Nephron progenitor cell (in vitro differentiated cells): ENCODE measurements at regions not wholly inside any gene's neighbourhood (a gene's known extent, or its start where the extent isn't known, plus 50 kb on each side); places are given as distances from the start of the nearest gene placed in this dataset.

Source experiments
- DNase-seq: peaks from one replicate; pipeline ENCODE4 v3.0.0; 2021
- H3K27ac Mint-ChIP-seq: 2 replicates; pipeline ENCODE4 v1.8.0; 2021; ENCODE audit warnings: mild to moderate bottlenecking, moderate library complexity, mixed read lengths
- H3K27me3 Mint-ChIP-seq: 2 replicates; pipeline ENCODE4 v1.8.0; 2021; ENCODE audit warnings: mild to moderate bottlenecking, low read depth, mixed read lengths; ENCODE audit not compliant: poor library complexity
- H3K36me3 Mint-ChIP-seq: 2 replicates; pipeline ENCODE4 v1.8.0; 2021; ENCODE audit warnings: low read depth, mixed read lengths
- H3K4me1 Mint-ChIP-seq: 2 replicates; pipeline ENCODE4 v1.8.0; 2021; ENCODE audit warnings: mixed read lengths
- H3K4me3 Mint-ChIP-seq: 2 replicates; pipeline ENCODE4 v1.8.0; 2021; ENCODE audit warnings: mild to moderate bottlenecking, moderate library complexity, mixed read lengths
- H3K9me3 Mint-ChIP-seq: 2 replicates; pipeline ENCODE4 v1.8.0; 2021; ENCODE audit warnings: mild to moderate bottlenecking, moderate library complexity, mixed read lengths
- CTCF ChIP-seq: fragments of 200-600 bp; sonication (generic); IDR thresholded peaks from 2 replicates; pipeline ENCODE4 v1.5.0; 2021; ENCODE audit warnings: antibody characterized with exemption

GRCh38 chr12:23426328-23426727, 523.1 kb downstream of the SOX5 start:
- Mint-ChIP-seq H3K9me3 (no peaks in the 10 kb centered on the region), H3K36me3 (no peaks in the 10 kb centered on the region), H3K4me1 (no peaks in the 10 kb centered on the region), H3K4me3 (no peak overlapping the region), H3K27me3 (no peaks in the 10 kb centered on the region), H3K27ac (no peak overlapping the region)
- no peak for DNase-seq
- TF ChIP-seq CTCF = no peak

GRCh38 chr12:23428758-23429157, 520.7 kb downstream of the SOX5 start:
- TF ChIP-seq CTCF = no peak

GRCh38 chr12:23431006-23431405, 518.5 kb downstream of the SOX5 start:
- Mint-ChIP-seq H3K4me3 (no peak overlapping the region), H3K9me3 (no peaks in the 10 kb centered on the region), H3K27me3 (no peaks in the 10 kb centered on the region), H3K36me3 (no peaks in the 10 kb centered on the region), H3K27ac (no peak overlapping the region), H3K4me1 (no peaks in the 10 kb centered on the region)
- DNase-seq = no peak
- no peak for TF ChIP-seq CTCF

More at GRCh38 chr12:23428758-23429157, 520.7 kb downstream of the SOX5 start:
- H3K27ac Mint-ChIP-seq = no peak overlapping the region
- H3K36me3 Mint-ChIP-seq = no peaks in the 10 kb centered on the region
- DNase-seq = no peak
- no peak overlapping the region for H3K4me3 Mint-ChIP-seq
- no peaks in the 10 kb centered on the region for H3K9me3 Mint-ChIP-seq
- no peaks in the 10 kb centered on the region for H3K4me1 Mint-ChIP-seq
- H3K27me3 Mint-ChIP-seq = no peaks in the 10 kb centered on the region

- no peak for DNase-seq
- Mint-ChIP-seq H3K36me3 (no peaks in the 10 kb centered on the region), H3K27ac (no peak overlapping the region), H3K9me3 (peaks cover 6% of the 10 kb centered on the region), H3K4me1 (no peaks in the 10 kb centered on the region), H3K4me3 (no peak overlapping the region), H3K27me3 (no peaks in the 10 kb centered on the region)
- TF ChIP-seq CTCF = no peak
Observed at GRCh38 chr12:23433121-23433520, 516.3 kb downstream of the SOX5 start.

GRCh38 chr12:23434154-23434553, 515.3 kb downstream of the SOX5 start:
- Mint-ChIP-seq H3K27me3 (no peaks in the 10 kb centered on the region), H3K36me3 (no peaks in the 10 kb centered on the region), H3K4me1 (no peaks in the 10 kb centered on the region), H3K27ac (no peak overlapping the region), H3K9me3 (peaks cover 16% of the 10 kb centered on the region), H3K4me3 (no peak overlapping the region)
- TF ChIP-seq CTCF = no peak
- no peak for DNase-seq

- Mint-ChIP-seq H3K27me3 (no peaks in the 10 kb centered on the region), H3K9me3 (peaks cover 3% of the 10 kb centered on the region), H3K27ac (no peak overlapping the region), H3K4me1 (no peaks in the 10 kb centered on the region), H3K36me3 (no peaks in the 10 kb centered on the region), H3K4me3 (no peak overlapping the region)
- no peak for TF ChIP-seq CTCF
- DNase-seq = no peak
Observed at GRCh38 chr12:23446746-23447145, 502.7 kb downstream of the SOX5 start.
